Upper lobe of left lung (tissue), 4 donors: ENCODE measurements at regions not wholly inside any gene's neighbourhood (a gene's known extent, or its start where the extent isn't known, plus 50 kb on each side); places are given as distances from the start of the nearest gene placed in this dataset.

Experiments
- EP300 ChIP-seq, 4 donors: sonication (generic); formaldehyde crosslinking; IDR thresholded peaks; one replicate each; pipeline ENCODE4 v1.5.1; 2017; ENCODE audit warnings: antibody characterized with exemption in 4 of 4, control low read depth in 2 of 4
- POLR2A ChIP-seq, 4 donors: fragments of 450-650 bp; IDR thresholded peaks; one replicate each; pipeline ENCODE4 v1.5.1; 2016 to 2017; ENCODE audit warnings: antibody characterized with exemption in 4 of 4, mild to moderate bottlenecking in 2 of 4
- POLR2AphosphoS5 ChIP-seq, 2 donors: sonication (generic); formaldehyde crosslinking; IDR thresholded peaks; one replicate each; pipeline ENCODE4 v1.5.1; 2017; ENCODE audit warnings: antibody characterized with exemption in 2 of 2
- TF ChIP-seq, protein P1 (sequence below), 6 experiments: fragments of 450-650 bp in 4 of 6; fragments of 200-600 bp in 2 of 6; sonication (generic) in 2 of 6; IDR thresholded peaks; one replicate each; pipeline ENCODE4 v1.5.1; 2016 to 2019; ENCODE audit warnings: antibody characterized with exemption in 6 of 6

GRCh38 chr12:65742018-65743010 is 82.0 kb upstream of the HMGA2 start:
- TF ChIP-seq, protein P1, sequence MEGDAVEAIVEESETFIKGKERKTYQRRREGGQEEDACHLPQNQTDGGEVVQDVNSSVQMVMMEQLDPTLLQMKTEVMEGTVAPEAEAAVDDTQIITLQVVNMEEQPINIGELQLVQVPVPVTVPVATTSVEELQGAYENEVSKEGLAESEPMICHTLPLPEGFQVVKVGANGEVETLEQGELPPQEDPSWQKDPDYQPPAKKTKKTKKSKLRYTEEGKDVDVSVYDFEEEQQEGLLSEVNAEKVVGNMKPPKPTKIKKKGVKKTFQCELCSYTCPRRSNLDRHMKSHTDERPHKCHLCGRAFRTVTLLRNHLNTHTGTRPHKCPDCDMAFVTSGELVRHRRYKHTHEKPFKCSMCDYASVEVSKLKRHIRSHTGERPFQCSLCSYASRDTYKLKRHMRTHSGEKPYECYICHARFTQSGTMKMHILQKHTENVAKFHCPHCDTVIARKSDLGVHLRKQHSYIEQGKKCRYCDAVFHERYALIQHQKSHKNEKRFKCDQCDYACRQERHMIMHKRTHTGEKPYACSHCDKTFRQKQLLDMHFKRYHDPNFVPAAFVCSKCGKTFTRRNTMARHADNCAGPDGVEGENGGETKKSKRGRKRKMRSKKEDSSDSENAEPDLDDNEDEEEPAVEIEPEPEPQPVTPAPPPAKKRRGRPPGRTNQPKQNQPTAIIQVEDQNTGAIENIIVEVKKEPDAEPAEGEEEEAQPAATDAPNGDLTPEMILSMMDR (IDR thresholded peaks at IDR 0.05), result no peak
- no peak for TF ChIP-seq POLR2A (IDR thresholded peaks at IDR 0.05)
- no peak for TF ChIP-seq POLR2AphosphoS5 (IDR thresholded peaks at IDR 0.05)
- no peak for TF ChIP-seq EP300 (IDR thresholded peaks at IDR 0.05)
